Natural killer cell (primary cell): ENCODE measurements at regions not wholly inside any gene's neighbourhood (a gene's known extent, or its start where the extent isn't known, plus 50 kb on each side); places are given as distances from the start of the nearest gene placed in this dataset.

Experiments
- ATAC-seq, 3 donors: fragments of 150-1000 bp in 2 of 3; fragments of 200-7000 bp in 1 of 3; cut with Tn5 transposase; 1 replicate in 1 of 3; 2 replicates in 2 of 3; pipeline ENCODE4 v1.10.0; 2021; ENCODE audit warnings: mild to moderate bottlenecking in 2 of 3, moderate library complexity in 2 of 3
- DNase-seq, 2 donors: peaks; one replicate each; pipeline versions ENCODE4 v3.0.0 to v3.0.0-alpha.2; 2013 to 2021; ENCODE audit warnings: mixed read lengths in 1 of 2
- H3K27ac ChIP-seq: one replicate; pipeline ENCODE4 v1.5.1; 2013; ENCODE audit warnings: mild to moderate bottlenecking, low read length
- H3K27me3 ChIP-seq: one replicate; pipeline ENCODE4 v1.6.1; 2013; ENCODE audit warnings: low read length; ENCODE audit not compliant: control insufficient read depth, insufficient read depth
- H3K36me3 ChIP-seq: one replicate; pipeline ENCODE4 v1.6.1; 2013; ENCODE audit warnings: low read length; ENCODE audit not compliant: control insufficient read depth, insufficient read depth
- H3K4me1 ChIP-seq: one replicate; pipeline ENCODE4 v1.6.1; 2013; ENCODE audit warnings: low read length; ENCODE audit not compliant: control insufficient read depth, insufficient read depth
- H3K4me3 ChIP-seq: one replicate; pipeline ENCODE4 v1.5.1; 2013; ENCODE audit warnings: low read length
- H3K9me3 ChIP-seq: one replicate; pipeline ENCODE4 v1.6.1; 2013; ENCODE audit warnings: low read length; ENCODE audit not compliant: control insufficient read depth, insufficient read depth
- H3K27ac Mint-ChIP-seq, 2 donors: one replicate each; pipeline ENCODE4 v1.8.0; 2022; ENCODE audit warnings: mild to moderate bottlenecking in 2 of 2, mixed read lengths in 2 of 2, moderate library complexity in 1 of 2
- H3K27me3 Mint-ChIP-seq, 2 donors: one replicate each; pipeline ENCODE4 v1.8.0; 2022; ENCODE audit warnings: low read depth in 2 of 2, mixed read lengths in 2 of 2
- H3K36me3 Mint-ChIP-seq: one replicate; pipeline ENCODE4 v1.8.0; 2022; ENCODE audit warnings: mixed read lengths
- H3K4me1 Mint-ChIP-seq, 2 donors: one replicate each; pipeline ENCODE4 v1.8.0; 2022; ENCODE audit warnings: mixed read lengths in 2 of 2
- H3K4me3 Mint-ChIP-seq: one replicate; pipeline ENCODE4 v1.8.0; 2022; ENCODE audit warnings: mild to moderate bottlenecking, moderate library complexity, mixed read lengths
- H3K9me3 Mint-ChIP-seq, 2 donors: one replicate each; pipeline ENCODE4 v1.8.0; 2022; ENCODE audit warnings: mixed read lengths in 2 of 2
- CTCF ChIP-seq: fragments of 200-600 bp; IDR thresholded peaks from one replicate; pipeline ENCODE4 v1.8.0; 2022; ENCODE audit warnings: antibody characterized with exemption
- WGBS: methylation state at CpG from one replicate; pipeline ENCODE4 v1.1.7; 2013; ENCODE audit warnings: missing lambda C conversion rate; ENCODE audit not compliant: insufficient coverage; 5-methylcytosine and 5-hydroxymethylcytosine counted together
- intact Hi-C: fragments of 100-400 bp; cut with micrococcal nuclease; formaldehyde crosslinking; loops from one replicate; pipeline ENCODE4 v1.14.2; 2022

GRCh38 chr1:81664341-81664740 is 136.4 kb upstream of the ADGRL2 start:
- Histone ChIP-seq H3K9me3 (no peaks in the 10 kb centered on the region), H3K27me3 (no peaks in the 10 kb centered on the region), H3K27ac (no peak overlapping the region), H3K4me1 (no peaks in the 10 kb centered on the region), H3K4me3 (no peak overlapping the region), H3K36me3 (no peaks in the 10 kb centered on the region)
- ATAC-seq, result no peak
- peaks cover 6% of the 10 kb centered on the region for H3K36me3 Mint-ChIP-seq
- intact Hi-C loops, result no loop called here
- H3K9me3 Mint-ChIP-seq, result peaks cover 3% of the 10 kb centered on the region in 2 donors
- WGBS, result no CpG with 5 or more reads among the region's 1 CpG
- no peak for DNase-seq
- H3K4me3 Mint-ChIP-seq, result no peak overlapping the region
- no peak for TF ChIP-seq CTCF
- no peak overlapping the region for H3K27ac Mint-ChIP-seq
- no peaks in the 10 kb centered on the region for H3K4me1 Mint-ChIP-seq
- H3K27me3 Mint-ChIP-seq, result no peaks in the 10 kb centered on the region

DNA sequence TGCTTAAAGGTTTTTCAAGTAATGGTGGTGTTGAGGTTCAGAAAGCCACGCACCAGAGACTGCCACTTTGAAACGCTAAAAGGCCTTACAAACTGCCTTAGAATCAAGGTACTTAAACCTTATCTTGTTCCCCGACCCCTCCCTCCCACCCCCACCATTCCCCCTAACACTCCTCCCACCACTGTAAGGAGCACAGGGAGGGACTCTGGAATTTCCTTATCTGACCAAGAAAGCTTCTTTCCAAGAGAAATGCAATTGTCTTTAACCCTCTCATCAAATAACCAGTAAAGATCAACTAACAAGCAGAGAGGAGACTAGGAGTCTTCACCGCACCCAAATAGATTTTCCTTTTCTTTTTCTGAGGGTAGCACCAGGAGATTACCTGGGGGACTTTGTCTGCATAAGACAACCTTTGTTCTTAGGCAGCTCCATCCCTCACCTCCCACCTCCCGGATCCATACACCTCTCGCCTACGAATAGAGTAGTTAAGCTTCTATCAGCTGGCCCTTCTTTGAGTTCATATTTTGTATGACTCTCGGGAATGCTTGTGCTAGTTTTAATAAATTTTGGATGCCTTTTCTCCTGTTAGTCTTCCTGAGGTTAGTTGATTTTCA is 137.7 kb upstream of the ADGRL2 start:
- H3K4me1 ChIP-seq, result no peaks in the 10 kb centered on the region
- WGBS, result 81% methylated on average over 5 of the region's 8 CpGs
- H3K4me3 Mint-ChIP-seq, result no peak overlapping the region

DNA sequence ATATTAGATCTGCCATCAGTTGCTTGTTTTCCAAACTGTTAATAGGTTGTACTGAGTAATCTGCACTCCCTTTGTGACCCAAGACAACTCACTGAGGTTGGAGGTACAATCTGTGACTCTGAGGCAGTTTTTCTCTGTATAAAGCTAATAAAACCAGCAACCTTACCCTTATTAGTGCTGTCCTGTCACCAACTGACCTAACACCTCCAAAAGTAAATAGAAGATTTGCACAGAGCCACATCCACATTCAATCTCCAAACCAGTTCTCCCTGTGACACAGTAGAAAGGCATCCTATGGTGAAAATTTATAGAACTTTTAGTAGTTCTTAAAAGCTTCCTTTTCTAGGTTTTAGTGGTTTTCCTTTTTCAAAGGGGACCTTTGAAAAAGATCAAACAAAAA is 140.4 kb upstream of the ADGRL2 start:
- ATAC-seq, result no peak
- Histone ChIP-seq H3K36me3 (no peaks in the 10 kb centered on the region), H3K27me3 (no peaks in the 10 kb centered on the region), H3K4me1 (no peaks in the 10 kb centered on the region), H3K9me3 (no peaks in the 10 kb centered on the region), H3K4me3 (no peak overlapping the region), H3K27ac (no peak overlapping the region)
- H3K27ac Mint-ChIP-seq, result no peak overlapping the region
- H3K9me3 Mint-ChIP-seq, result peaks cover 7 to 8% of the 10 kb centered on the region in 2 donors
- no peak for TF ChIP-seq CTCF
- intact Hi-C loops, result no loop called here
- peaks cover 6% of the 10 kb centered on the region for H3K36me3 Mint-ChIP-seq
- no peak overlapping the region for H3K4me3 Mint-ChIP-seq
- no peak for DNase-seq
- H3K27me3 Mint-ChIP-seq, result no peaks in the 10 kb centered on the region
- H3K4me1 Mint-ChIP-seq, result no peaks in the 10 kb centered on the region

More for the DNA sequence above, 137.7 kb upstream of the ADGRL2 start:
- ATAC-seq (no peak), DNase-seq (no peak)
- H3K27me3 ChIP-seq, result no peaks in the 10 kb centered on the region
- no peak overlapping the region for H3K27ac ChIP-seq
- TF ChIP-seq CTCF, result no peak
- Mint-ChIP-seq H3K9me3 (peaks cover 2 to 3% of the 10 kb centered on the region in 2 donors), H3K36me3 (peaks cover 6% of the 10 kb centered on the region), H3K27ac (no peak overlapping the region), H3K27me3 (no peaks in the 10 kb centered on the region), H3K4me1 (no peaks in the 10 kb centered on the region)
- H3K9me3 ChIP-seq, result no peaks in the 10 kb centered on the region
- H3K4me3 ChIP-seq, result no peak overlapping the region
- H3K36me3 ChIP-seq, result no peaks in the 10 kb centered on the region
- intact Hi-C loops, result no loop called here

DNA sequence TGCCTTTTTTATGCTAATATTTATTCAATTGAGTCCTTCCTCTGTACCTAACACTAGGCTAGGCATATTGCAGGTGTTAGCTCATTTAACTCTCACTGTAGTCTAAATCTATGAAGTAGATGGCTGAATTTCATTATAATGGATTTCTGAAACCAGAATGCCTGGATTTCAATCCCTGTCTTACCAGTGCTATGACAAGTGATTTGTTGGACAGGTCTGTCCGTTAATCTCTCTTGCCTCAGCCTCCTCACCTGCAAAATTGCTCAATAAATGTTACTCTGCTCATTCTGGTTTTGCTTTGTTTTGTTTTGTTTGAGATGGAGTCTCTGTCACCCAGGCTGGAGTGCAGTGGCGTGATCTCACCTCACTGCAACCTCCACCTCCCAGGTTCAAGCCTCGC is 146.1 kb upstream of the ADGRL2 start:
- Mint-ChIP-seq H3K4me3 (no peak overlapping the region), H3K9me3 (peaks cover 9 to 13% of the 10 kb centered on the region in 2 donors), H3K4me1 (no peaks in the 10 kb centered on the region), H3K27me3 (no peaks in the 10 kb centered on the region), H3K27ac (no peak overlapping the region), H3K36me3 (no peaks in the 10 kb centered on the region)
- Histone ChIP-seq H3K4me3 (no peak overlapping the region), H3K36me3 (no peaks in the 10 kb centered on the region), H3K27me3 (no peaks in the 10 kb centered on the region), H3K9me3 (no peaks in the 10 kb centered on the region), H3K27ac (no peak overlapping the region), H3K4me1 (no peaks in the 10 kb centered on the region)
- no peak for DNase-seq
- 84% methylated on average over 3 of the region's 3 CpGs for WGBS
- intact Hi-C loops, result no loop called here
- TF ChIP-seq CTCF, result no peak
- no peak for ATAC-seq
